ENCODE measurements at regions not wholly inside any gene's neighbourhood (a gene's known extent, or its start where the extent isn't known, plus 50 kb on each side); places are given as distances from the start of the nearest gene placed in this dataset.

GRCh38 chr12:20197411-20197810 is 170.9 kb upstream of the PDE3A start:
- no peak overlapping the region for H3K18ac ChIP-seq (ENCODE audit: low read depth, low read length)
- ATAC-seq (ENCODE audit: low read depth): no peak
- CTCF ChIA-PET: no interaction called here
- DNase-seq: no peak
- no peak overlapping the region for H2BK15ac ChIP-seq (ENCODE audit: low read depth, low read length)
- H3K79me1 ChIP-seq (ENCODE audit: low read depth in 1 of 2, low read length in 2 of 2): no peaks in the 10 kb centered on the region
- H4K20me1 ChIP-seq (ENCODE audit: insufficient read depth, low read length): no peaks in the 10 kb centered on the region
- no peak overlapping the region for H3K56ac ChIP-seq (ENCODE audit: extremely low read depth, insufficient read depth, low read length)
- H4K5ac ChIP-seq (ENCODE audit: low read depth, low read length): no peak overlapping the region
- no peak overlapping the region for H2BK20ac ChIP-seq (ENCODE audit: low read depth, low read length)
- no peak overlapping the region for H3K4me3 ChIP-seq (ENCODE audit: insufficient read depth, low read depth, low read length)
- dilution Hi-C loops (cut with HindIII; ENCODE audit: low sequenced_read_pairs, unreplicated experiment) (no loop called here), in situ Hi-C loops (cut with MboI; ENCODE audit: low sequenced_read_pairs) (no loop called here), intact Hi-C loops (cut with micrococcal nuclease) (no loop called here)
- no peak overlapping the region for H3K14ac ChIP-seq (replicated peaks; ENCODE audit: low read depth, low read length)
- no peaks in the 10 kb centered on the region for H3K4me1 ChIP-seq (ENCODE audit: control insufficient read depth, insufficient read depth, low read length)
- H3K9ac ChIP-seq (ENCODE audit: low read depth, low read length): no peak overlapping the region
- no peak overlapping the region for H3K4me2 ChIP-seq (ENCODE audit: low read depth, low read length)
- no peak overlapping the region for H3K23ac ChIP-seq (ENCODE audit: low read depth, low read length)
- no peak overlapping the region for H2AK5ac ChIP-seq (ENCODE audit: low read depth, low read length)
- H3K9me3 ChIP-seq (ENCODE audit: control insufficient read depth, insufficient read depth, low read length): no peaks in the 10 kb centered on the region
- H3K9me1 ChIP-seq (ENCODE audit: insufficient read depth, low read length): no peaks in the 10 kb centered on the region
- H2BK120ac ChIP-seq (ENCODE audit: low read depth, low read length): no peak overlapping the region
- H4K8ac ChIP-seq (ENCODE audit: low read depth in 2 of 2, low read length in 2 of 2): no peak overlapping the region
- no peaks in the 10 kb centered on the region for H3K36me3 ChIP-seq (ENCODE audit: control insufficient read depth, insufficient read depth, low read length)
- no peak overlapping the region for H3K27ac ChIP-seq (ENCODE audit: insufficient read depth, low read length)
- POLR2A ChIA-PET (ENCODE audit: unreplicated experiment): no interaction called here
- no peak overlapping the region for H2BK5ac ChIP-seq (ENCODE audit: low read depth, low read length, poor library complexity, severe bottlenecking)
- H3K4ac ChIP-seq (ENCODE audit: low read depth, low read length): no peak overlapping the region
- no peak overlapping the region for H2AK9ac ChIP-seq (replicated peaks; ENCODE audit: low read depth, low read length, poor library complexity)
- no TSS peak for BruUV-seq (replicated peaks)
- no peak overlapping the region for H4K91ac ChIP-seq (ENCODE audit: insufficient read depth, low read depth, low read length)
- H2AFZ ChIP-seq (replicated peaks; ENCODE audit: low read length, poor library complexity): no peak overlapping the region
- no peaks in the 10 kb centered on the region for H3K27me3 ChIP-seq (ENCODE audit: control insufficient read depth, insufficient read depth, low read length)
- TF ChIP-seq USF2 (IDR thresholded peaks at IDR 0.05; ENCODE audit: low read depth, low read length): no peak
- TF ChIP-seq CTCF (conservative IDR thresholded peaks at IDR 0.05; ENCODE audit: low read depth, low read length): no peak
- TF ChIP-seq SMC3 (IDR thresholded peaks at IDR 0.05; ENCODE audit: low read depth, low read length): no peak
- TF ChIP-seq MAZ (IDR thresholded peaks at IDR 0.05; ENCODE audit: borderline replicate concordance, low read depth, low read length): no peak
